ENCODE measurements at regions not wholly inside any gene's neighbourhood (a gene's known extent, or its start where the extent isn't known, plus 50 kb on each side); places are given as distances from the start of the nearest gene placed in this dataset.

DNA sequence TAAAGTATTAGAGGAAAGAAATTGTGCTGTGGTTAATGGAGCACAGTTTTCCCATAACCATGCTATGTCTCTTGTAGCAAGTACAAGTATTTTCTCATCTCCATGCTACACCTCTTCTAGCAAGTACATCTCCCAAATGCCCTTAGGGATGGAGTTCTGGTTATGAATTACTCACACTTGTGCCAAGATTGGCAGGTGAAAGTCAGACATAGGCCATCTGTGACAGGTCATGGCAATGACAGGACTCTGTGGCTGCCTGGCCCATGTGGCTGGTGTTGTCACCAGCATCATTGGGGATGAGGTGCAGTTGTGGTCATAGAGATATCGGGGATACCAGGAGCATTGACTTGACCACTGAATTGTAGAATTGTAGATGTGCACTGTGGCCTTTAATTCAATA, 310.2 kb downstream of the FAT4 start:
- Histone ChIP-seq H3K27ac (replicated peaks) (no peak overlapping the region), H3K27me3 (ENCODE audit: insufficient read depth, poor library complexity, severe bottlenecking) (no peaks in the 10 kb centered on the region), H3K4me3 (replicated peaks; ENCODE audit: insufficient read depth, low read length) (no peak overlapping the region)
- TF ChIP-seq POLR2AphosphoS5 (IDR thresholded peaks at IDR 0.05; ENCODE audit: low read depth) (no peak), GABPA (IDR thresholded peaks at IDR 0.05; ENCODE audit: low read depth) (no peak), SPI1 (IDR thresholded peaks at IDR 0.05; ENCODE audit: borderline replicate concordance, low read depth) (no peak)
- TF ChIP-seq, protein P1, sequence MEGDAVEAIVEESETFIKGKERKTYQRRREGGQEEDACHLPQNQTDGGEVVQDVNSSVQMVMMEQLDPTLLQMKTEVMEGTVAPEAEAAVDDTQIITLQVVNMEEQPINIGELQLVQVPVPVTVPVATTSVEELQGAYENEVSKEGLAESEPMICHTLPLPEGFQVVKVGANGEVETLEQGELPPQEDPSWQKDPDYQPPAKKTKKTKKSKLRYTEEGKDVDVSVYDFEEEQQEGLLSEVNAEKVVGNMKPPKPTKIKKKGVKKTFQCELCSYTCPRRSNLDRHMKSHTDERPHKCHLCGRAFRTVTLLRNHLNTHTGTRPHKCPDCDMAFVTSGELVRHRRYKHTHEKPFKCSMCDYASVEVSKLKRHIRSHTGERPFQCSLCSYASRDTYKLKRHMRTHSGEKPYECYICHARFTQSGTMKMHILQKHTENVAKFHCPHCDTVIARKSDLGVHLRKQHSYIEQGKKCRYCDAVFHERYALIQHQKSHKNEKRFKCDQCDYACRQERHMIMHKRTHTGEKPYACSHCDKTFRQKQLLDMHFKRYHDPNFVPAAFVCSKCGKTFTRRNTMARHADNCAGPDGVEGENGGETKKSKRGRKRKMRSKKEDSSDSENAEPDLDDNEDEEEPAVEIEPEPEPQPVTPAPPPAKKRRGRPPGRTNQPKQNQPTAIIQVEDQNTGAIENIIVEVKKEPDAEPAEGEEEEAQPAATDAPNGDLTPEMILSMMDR (IDR thresholded peaks at IDR 0.05; ENCODE audit: insufficient read depth, low read length): no peak
- TF ChIP-seq, protein P2, sequence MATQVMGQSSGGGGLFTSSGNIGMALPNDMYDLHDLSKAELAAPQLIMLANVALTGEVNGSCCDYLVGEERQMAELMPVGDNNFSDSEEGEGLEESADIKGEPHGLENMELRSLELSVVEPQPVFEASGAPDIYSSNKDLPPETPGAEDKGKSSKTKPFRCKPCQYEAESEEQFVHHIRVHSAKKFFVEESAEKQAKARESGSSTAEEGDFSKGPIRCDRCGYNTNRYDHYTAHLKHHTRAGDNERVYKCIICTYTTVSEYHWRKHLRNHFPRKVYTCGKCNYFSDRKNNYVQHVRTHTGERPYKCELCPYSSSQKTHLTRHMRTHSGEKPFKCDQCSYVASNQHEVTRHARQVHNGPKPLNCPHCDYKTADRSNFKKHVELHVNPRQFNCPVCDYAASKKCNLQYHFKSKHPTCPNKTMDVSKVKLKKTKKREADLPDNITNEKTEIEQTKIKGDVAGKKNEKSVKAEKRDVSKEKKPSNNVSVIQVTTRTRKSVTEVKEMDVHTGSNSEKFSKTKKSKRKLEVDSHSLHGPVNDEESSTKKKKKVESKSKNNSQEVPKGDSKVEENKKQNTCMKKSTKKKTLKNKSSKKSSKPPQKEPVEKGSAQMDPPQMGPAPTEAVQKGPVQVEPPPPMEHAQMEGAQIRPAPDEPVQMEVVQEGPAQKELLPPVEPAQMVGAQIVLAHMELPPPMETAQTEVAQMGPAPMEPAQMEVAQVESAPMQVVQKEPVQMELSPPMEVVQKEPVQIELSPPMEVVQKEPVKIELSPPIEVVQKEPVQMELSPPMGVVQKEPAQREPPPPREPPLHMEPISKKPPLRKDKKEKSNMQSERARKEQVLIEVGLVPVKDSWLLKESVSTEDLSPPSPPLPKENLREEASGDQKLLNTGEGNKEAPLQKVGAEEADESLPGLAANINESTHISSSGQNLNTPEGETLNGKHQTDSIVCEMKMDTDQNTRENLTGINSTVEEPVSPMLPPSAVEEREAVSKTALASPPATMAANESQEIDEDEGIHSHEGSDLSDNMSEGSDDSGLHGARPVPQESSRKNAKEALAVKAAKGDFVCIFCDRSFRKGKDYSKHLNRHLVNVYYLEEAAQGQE (IDR thresholded peaks at IDR 0.05; ENCODE audit: insufficient replicate concordance, low read depth): no peak
- DNase-seq (ENCODE audit: low read depth in 1 of 2, low spot score in 1 of 2): no peak

GRCh38 chr4:125626946-125627345, 312.2 kb downstream of the FAT4 start:
- no peak for DNase-seq (ENCODE audit: low read depth in 1 of 2, low spot score in 1 of 2)
- no peak for TF ChIP-seq POLR2AphosphoS5 (IDR thresholded peaks at IDR 0.05; ENCODE audit: low read depth)
- TF ChIP-seq GABPA (IDR thresholded peaks at IDR 0.05; ENCODE audit: low read depth): no peak
- TF ChIP-seq, protein P2 (IDR thresholded peaks at IDR 0.05; ENCODE audit: insufficient replicate concordance, low read depth): no peak
- TF ChIP-seq, protein P1 (IDR thresholded peaks at IDR 0.05; ENCODE audit: insufficient read depth, low read length): no peak
- no peak for TF ChIP-seq SPI1 (IDR thresholded peaks at IDR 0.05; ENCODE audit: borderline replicate concordance, low read depth)
- no peaks in the 10 kb centered on the region for H3K27me3 ChIP-seq (ENCODE audit: insufficient read depth, poor library complexity, severe bottlenecking)
- no peak overlapping the region for H3K27ac ChIP-seq (replicated peaks)
- H3K4me3 ChIP-seq (replicated peaks; ENCODE audit: insufficient read depth, low read length): no peak overlapping the region

- DNase-seq (ENCODE audit: low read depth in 1 of 2, low spot score in 1 of 2): no peak
- TF ChIP-seq, protein P2 (IDR thresholded peaks at IDR 0.05; ENCODE audit: insufficient replicate concordance, low read depth): no peak
- TF ChIP-seq GABPA (IDR thresholded peaks at IDR 0.05; ENCODE audit: low read depth) (no peak), SPI1 (IDR thresholded peaks at IDR 0.05; ENCODE audit: borderline replicate concordance, low read depth) (no peak), POLR2AphosphoS5 (IDR thresholded peaks at IDR 0.05; ENCODE audit: low read depth) (no peak)
- TF ChIP-seq, protein P1 (IDR thresholded peaks at IDR 0.05; ENCODE audit: insufficient read depth, low read length): no peak
- no peak overlapping the region for H3K4me3 ChIP-seq (replicated peaks; ENCODE audit: insufficient read depth, low read length)
- no peaks in the 10 kb centered on the region for H3K27me3 ChIP-seq (ENCODE audit: insufficient read depth, poor library complexity, severe bottlenecking)
- no peak overlapping the region for H3K27ac ChIP-seq (replicated peaks)
Observed at GRCh38 chr4:125639182-125639621, 324.4 kb downstream of the FAT4 start.

Measured in HL-60 (cell line).